NT2/D1 (cell line): ENCODE measurements at regions not wholly inside any gene's neighbourhood (a gene's known extent, or its start where the extent isn't known, plus 50 kb on each side); places are given as distances from the start of the nearest gene placed in this dataset.

Experiments
- YY1 ChIP-seq: IDR thresholded peaks from 2 replicates; pipeline ENCODE4 v1.6.1; 2011; ENCODE audit not compliant: insufficient read length, insufficient read depth
- ZNF274 ChIP-seq: IDR thresholded peaks from 2 replicates; pipeline ENCODE4 v1.6.1; 2011; ENCODE audit warnings: mild to moderate bottlenecking, low read depth, low read length

- no peak for TF ChIP-seq YY1
- TF ChIP-seq ZNF274 = no peak
Measured at GRCh38 chr3:6242104-6242503, 618.8 kb upstream of the GRM7 start.
